COR-L47 (cell line): ENCODE measurements at regions not wholly inside any gene's neighbourhood (a gene's known extent, or its start where the extent isn't known, plus 50 kb on each side); places are given as distances from the start of the nearest gene placed in this dataset.

Source experiments
- DNase-seq: peaks from one replicate; lab custom pipeline; 2025; lab: John Stamatoyannopoulos, UW

DNA sequence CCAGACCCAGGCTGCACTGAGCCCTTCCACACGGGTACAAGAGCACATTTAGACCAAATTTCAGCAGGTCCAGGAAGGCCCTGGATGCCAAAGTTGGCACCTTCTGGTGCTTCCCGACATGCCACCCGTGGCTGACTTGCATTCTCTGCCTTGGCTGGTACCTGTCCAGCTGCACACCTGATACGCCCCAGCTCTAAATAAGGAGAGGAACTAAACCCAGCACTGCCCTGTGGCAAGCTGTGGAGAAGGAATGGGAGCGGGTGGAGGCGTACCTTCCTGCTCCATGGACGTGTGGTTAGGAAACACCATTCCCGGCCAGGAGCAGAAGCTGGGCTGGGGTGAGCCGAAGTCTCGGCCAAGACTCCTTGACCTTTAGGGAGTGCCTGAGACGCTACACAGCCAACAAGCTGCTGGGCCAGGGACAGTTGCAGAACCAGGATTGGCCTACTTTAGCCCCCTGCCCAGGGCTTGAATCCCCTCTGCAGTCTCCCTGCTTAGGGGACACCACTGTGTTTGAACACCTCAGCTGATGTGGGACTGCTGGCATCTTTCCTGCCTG lies 86.5 kb upstream of the TAF1B start:
- no peak for DNase-seq

DNA sequence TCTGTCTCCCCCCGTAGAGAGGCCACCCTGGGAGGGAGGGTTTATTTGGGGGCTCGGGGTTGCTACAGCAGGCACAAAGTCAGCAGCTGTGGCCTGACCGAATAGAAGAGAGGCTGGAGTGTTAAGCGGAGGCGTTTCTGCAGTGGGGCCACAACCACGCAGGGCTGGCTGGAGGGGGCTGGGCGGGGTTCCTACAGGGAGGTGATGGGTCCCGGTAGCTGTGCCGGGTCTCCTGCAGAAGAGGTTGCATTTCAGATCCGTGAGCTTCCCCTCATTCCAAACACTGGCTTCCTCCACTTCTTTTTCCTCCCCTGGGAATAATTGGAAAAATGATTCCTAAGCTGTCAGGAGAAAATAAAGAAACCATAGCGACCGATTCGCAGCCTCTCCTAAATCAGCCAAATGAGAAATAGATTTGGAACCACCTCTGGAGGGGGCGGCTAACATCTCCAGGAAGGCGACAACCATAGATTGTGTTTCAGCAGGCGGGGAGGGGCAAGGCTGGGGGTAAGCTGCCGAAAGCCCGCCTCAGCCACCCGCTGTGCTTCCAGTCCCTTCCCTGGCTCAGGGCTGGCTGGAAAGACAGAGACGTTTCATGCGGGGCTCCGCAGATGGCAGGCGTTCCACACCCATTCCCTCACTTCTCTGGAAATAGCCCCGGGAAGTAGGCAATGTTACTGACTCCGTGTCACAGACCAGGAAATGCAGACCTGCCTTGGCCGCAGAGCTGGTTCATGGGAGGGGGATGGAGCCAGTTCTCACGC lies 85.6 kb upstream of the TAF1B start:
- no peak for DNase-seq

DNA sequence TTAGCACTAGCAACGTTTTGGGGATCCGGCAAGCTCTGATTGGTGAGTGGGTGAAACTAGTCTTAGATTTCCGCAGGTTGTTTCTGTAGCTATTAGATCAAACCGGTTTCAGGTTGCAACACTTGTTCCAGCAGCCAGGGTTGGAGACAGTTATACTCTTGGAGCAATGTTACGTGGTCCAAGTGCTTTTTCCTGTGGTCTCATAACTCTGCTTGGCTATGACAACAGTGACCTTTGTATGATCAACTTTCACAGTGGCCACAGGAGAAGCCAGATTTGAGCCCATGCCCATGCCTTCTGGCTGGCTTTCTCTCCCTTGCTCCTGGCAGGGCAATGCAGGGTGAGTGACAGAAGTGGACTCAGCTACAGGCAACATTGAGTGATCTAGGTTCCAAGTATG lies 84.5 kb upstream of the TAF1B start:
- no peak for DNase-seq

DNA sequence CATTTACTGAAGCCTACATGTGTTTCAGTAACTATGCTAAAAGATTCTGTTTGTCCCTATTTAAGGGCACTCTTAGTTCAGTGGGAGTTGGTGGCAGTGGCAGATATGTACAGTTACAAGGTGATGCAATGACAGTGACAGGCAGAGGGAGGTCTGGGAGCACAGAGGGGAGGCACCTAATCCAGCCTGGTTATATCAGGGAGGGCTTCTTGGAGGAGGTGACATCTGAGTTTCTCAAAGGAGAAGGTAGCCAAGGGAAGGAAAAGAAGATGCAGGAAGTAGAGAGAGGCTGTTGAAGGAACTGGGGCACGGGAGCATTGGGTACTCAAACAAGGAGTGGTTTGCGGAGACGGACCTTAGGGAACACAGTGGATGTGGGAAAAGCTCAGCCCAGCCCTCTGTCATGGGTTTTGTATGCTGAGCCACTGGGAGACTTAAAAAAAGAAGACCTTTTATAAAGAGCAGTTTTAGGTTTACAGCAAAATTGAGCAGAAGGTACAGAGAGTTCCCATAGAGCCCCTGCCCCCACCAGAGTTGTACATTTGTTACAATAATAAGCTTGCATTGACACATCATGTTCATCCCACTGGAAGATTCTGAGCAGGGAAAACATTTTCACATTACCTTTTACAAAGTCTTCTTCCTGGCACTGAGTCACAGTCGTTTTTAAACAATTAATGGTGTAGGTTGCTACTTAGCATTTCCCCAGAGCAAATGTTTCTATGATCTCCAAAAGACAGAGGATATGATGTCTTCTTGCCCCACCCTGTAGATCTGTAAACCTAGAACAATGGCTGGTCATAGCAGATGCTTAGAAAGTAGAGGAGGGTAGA lies 83.0 kb upstream of the TAF1B start:
- no peak for DNase-seq

DNA sequence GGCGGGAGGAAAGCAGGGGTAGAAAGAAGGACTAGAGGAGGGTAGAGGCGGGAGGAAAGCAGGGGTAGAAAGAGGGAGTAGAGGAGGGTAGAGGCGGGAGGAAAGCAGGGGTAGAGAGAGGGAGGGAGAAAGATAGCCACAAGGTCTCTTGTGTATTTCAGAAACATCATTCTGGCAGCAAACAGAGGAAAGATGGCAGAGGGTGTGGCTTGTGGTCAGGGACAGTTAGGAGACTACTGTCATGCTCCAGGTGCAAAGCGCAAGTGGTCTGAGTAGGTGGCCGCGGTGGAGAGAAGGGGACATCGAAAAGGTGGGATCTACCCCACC lies 82.4 kb upstream of the TAF1B start:
- DNase-seq: no peak

DNA sequence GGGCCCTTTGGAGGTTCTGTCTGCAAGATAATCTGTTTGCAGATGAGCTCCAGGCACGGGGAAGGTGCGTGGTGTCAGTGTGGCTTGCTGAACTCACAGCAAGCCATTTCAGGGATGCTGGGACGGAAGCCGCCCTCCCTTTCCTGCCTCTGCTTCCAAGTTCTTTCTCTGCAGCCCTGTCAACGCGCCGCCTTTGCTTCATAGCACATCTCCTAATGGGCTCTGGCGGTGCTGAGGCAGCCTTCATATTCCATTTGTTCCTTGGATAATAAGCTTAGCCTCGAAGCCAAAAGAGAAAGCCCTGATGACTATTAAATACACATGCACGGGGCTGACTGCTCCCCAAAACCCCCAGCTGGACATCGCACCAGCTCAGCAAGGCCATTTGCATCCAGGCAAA lies 81.7 kb upstream of the TAF1B start:
- no peak for DNase-seq

DNA sequence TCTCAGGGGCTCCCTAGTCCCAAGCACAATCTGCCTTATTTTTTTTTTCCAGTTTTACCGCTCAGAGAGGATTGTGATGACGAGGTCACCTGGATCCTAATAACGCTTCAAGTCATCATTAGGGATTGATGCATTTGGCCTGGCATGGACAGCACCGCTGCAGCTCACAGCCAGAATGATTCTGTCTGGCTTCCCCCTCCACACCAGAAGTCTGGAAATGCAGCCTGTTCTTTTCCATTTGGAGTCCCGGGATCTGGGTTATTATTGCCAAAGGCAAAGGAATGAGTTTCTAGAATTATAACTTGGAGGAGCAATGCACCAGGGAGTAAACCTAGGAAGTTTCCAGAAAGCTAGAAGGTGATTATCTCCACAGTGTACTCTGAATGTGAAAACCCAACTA lies 81.1 kb upstream of the TAF1B start:
- DNase-seq: no peak

DNA sequence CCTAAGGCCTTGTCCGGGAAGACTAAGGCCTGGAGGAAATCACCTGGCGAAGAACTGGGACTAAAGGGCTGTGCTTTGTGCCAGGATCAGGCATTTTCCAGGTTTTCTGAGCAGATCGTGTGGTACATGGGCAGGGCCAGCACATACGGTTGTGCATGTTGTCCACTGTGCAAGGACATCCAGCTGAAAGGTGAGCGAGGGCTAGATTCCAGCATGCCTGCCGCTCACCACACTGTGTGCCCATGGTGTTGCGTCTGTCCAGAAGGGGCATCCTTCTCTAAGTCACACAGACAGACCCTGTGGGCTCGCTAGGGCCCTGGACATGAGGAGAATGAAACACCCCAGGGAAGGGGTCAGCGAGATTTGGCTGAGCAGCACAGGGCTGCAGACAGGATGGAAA lies 80.3 kb upstream of the TAF1B start:
- no peak for DNase-seq

DNA sequence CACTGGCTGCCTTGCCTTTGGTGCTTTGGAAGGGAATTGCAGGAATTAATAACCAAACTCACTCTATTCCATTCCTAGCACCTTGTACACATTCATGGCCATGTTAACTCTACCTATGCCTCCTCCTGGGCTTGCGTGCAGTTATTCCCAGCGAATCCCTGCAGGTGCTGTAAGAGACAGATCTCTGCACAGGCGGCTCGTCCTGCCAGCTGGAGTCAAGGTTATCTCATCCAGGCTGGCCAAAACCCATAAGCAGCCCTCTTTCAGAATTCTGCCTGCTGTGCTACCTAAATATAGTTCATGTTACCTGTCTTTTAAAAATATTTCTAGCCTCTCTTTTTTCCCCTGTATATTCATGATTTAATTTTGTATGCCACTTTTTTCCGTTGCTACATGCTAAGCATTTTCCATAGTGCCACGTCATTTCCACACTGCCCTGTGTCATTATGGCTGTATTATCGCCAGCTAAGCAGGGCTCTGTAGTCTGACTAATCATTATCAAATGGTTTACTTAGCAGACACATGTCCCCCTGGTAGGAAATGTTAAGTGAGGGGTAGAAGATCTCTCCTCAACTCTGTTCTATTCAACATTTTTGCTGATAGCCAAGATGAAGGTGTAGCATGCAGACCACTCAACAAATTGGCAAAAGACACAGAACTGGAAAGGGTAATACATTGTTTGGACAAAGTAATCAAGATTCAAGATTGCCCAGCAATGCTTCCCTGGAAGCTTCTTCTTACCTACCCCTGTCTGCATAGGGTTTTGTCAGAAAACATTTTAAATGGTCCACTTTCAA lies 79.7 kb upstream of the TAF1B start:
- DNase-seq: no peak

DNA sequence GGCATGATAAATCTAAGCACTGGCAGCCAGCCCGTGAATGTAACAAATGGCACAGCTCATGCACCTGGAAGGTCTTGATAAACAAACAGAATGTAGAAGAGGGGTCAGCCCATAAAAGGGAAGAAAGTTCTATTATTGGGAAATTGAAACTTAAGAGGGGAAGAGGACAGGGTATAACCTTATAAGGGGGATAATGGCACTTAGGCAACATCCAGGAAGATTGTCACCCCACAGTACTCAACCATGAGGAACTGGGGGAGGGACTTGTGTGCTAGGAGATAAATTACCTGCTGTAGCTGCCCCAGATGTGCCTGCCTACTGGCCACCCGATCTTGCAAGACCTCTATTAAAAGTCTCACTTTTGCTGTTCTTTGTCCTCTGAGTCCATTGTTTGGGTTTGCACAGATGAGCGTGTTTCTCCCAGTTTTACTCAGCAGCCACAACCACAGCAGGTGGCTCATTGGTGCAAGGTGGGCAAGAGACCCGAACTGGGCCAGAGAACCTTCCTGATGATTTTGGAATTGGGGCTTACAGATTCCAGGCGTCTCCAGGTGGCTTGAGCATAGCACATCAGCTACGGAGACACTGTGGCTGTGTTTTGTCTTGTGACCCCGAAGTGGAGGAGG lies 79.0 kb upstream of the TAF1B start:
- DNase-seq: no peak

DNA sequence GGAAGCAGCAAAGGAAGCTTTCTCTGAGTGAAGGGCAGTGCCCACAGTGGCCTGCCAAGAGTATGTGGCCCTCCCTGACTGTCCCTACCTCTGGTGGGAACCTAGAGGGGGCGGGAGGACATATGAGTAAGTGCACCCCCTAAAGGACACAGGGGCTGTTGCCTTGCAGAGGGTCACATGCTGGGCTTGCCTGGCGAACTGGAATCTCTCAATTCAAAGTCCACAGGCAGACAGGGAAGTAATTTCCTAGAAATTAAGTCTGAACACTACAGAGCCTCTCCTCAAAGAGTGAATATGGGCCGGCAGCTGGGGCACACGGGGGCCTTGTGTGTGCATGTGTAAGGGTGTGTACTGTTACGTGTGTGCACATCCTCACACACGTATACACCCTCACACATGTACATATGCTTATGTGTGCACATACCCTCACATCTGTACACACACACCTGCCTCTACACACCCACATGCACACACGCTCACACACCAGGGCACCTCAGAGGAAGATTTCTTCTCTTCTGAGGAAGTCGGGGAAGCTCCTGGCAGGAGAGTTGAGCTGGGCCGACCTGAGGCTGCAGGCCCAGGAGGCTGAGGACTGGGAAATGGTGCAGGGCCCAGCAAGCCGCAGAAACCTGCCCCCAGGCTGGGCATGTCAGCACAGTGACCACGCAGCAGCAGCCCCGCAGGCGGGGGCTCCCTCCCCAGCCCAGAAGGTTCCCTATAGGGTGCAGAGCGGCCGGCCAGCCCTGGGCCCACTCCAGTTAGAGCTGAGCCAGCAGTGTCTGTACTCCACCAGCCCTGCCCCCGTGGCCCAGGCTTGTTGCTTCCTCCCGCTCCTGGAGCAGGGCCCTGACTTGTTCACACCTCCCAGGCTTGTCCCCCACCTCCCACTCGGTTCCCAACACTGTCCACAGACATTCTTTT lies 77.4 kb upstream of the TAF1B start:
- DNase-seq: no peak

DNA sequence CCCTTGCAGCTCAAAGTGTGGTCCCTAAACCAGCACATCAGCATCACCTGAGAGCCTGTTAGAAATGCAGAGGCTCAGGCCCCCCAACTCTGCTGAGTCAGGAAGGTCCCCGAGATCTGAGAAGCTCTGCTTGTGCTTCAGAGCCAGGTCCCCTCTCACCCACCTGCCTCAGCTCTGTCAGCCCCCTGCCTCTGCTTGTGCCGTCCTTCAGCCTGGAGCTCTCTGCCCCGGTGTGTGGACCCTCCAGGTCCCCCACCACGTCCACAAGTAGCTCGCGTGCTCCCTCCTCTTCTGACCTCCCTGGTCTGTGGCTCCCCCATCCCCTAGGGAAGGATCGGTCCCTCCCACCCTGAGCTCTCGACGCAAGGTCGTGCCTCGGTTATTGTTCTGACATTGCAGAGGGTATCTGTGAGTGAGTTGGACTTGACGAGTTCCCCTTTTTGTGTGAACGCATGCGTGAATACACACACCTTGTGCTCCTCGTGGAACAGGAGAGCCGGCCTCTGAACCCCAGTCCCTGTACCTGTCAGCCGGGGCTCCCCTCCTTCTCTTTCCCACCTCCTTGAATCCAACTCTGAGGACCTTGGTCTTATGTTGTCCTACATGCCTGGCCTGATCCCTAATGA lies 75.5 kb upstream of the TAF1B start:
- DNase-seq: no peak

DNA sequence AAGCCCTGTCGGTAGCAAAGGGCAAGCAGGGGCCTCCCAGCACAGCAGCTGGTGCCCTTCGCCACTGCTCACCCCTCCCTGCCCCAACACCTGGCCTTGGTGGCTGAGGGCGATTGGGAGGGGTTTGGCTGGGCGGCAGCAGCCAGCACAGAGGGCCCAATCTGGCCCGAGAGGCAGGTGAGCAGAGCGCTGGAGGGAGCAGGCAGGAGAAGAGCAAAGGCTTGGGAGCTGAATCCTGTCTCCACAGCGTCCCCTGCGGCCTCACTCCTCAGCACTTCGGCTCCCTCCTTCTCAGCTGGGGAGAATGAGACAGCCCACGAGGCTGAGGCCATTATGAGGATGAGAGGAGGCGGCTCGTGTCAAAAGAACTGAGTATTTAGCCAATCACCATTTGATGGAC lies 74.9 kb upstream of the TAF1B start:
- DNase-seq: no peak

DNA sequence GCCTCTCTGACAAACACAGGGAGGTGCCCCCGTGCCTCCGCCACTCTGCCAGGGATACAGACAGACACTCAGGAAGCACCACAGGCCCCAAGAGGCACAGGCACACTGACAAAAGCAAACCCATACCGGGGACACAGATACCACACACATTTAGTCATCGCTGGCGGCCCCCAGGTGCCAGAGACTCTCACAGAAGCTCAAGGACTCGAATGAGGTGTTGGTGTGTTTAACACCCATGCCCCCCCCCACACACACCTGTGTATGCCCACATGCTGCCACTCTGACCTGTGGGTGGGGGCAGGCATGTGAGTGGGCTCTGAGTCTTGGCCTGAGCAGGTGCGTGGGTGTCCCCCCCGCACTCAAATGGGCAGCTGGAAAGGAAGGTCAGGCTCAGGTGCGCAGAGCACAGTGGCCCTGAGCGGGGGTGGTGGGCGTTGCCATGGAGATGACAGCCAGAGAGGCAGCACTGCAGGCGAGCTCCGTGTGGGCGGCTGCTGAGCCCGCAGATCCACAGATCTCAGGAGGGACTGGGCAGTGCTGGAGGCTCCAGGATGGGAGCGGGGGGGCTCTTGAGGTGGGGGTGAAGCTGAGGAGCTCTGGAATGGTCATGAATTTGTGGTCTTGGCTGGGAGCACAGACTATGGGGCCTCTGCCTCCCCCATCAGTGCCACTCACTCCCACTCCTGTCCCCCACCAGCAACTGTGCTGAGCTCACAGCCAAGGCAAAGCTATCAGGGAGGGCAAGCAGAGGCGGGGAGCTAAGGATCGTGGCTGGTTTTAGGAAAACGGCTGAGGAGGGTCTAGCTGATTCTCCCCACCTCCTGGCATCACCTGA lies 73.9 kb upstream of the TAF1B start:
- DNase-seq: peak; percentile 58

DNA sequence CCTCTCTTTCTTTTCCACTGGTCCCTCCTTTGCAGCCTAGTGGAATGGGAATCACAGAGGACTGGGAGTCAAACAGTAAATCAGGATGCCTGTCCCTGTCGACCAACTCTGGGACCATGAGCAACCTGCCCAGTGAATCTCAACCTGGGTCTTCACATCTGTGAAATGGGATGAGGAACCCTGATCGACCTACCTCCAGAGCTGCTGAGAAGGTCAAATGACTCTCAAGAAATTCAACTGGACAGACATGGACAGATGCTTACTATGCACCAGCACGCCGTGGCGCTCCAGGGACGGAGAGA lies 73.3 kb upstream of the TAF1B start:
- DNase-seq: no peak

DNA sequence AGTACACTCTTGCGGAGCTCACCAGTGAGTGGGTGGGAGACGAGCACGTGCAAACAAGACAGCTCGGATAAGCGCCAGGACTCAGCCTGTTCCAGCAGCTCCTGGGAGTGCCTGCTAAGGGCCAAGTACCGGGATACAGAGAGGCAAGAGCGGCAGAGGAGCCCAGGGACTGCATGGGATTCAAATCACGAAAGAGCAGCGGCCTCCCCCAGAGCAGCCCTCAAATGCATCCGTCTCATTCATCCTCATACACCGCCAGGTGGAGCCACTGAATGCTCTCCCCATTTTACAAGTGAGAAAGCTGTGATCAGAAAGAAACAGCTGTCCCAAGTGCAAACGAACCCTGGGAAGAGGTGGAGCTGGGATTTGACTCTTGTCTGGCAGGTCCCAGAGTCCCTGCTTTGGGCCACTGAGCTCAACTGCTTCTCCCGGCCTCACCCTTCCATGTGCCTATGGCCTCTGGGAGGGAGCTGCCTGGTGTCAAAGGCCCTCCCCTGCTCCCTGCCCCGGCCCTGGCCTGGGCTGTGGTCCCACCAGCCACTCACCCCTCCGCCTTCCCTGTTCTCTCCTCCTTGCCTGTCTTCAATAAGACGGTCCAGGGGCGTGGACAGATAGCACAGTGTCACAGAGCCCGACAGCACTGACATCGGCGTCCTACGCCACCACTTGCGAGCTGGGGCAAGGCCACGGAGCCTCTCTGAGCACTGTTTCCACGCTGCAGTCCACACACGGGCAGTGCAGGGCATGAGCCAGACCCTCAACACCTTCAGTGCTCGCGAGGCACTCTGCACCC lies 72.8 kb upstream of the TAF1B start:
- DNase-seq: peak; percentile 30

DNA sequence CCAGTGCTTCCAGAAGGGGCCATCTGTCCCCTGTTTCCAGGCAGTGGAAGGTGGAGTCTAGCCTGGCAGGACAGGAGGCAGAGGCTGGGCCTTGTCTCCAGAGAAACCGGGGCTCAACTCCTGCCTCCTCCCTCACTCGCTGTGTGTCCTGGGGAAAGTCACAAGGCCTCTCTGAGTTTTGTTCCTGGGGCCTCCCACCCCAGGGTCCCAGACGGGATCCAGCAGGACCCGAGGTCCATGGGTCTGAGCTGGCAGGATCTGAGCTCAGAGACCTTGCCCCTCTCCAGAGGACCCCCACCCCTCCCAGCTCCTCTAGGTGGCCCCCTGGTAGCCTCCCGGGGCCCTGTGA lies 72.2 kb upstream of the TAF1B start:
- DNase-seq: no peak

DNA sequence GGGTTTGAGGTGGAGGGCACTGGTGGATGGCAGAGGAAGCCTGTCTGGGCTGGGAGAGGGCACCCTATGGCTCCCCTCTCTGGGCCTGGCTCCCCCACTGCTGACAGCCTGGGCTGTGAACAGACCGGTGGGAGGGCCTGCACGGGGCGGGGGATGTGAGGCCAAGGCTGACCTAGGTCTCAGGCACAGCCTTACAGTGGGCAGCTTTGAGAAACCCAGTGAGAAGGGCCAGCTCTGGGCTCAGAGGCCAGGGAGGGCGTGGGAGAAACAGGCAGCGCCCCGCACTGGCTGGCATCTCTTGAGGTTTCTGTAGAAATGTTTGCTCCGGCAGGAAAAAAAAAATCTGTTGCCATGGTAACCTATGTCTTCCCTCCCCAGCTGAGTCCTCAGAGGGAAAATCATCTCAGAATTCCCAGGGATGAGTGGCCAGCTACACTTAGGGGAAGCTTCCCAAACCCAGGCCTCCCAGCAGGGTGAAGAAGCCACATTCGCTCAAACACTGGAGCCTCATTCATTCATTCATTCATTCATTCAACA lies 71.7 kb upstream of the TAF1B start:
- no peak for DNase-seq
